Neural cell (in vitro differentiated cells): ENCODE measurements at regions not wholly inside any gene's neighbourhood (a gene's known extent, or its start where the extent isn't known, plus 50 kb on each side); places are given as distances from the start of the nearest gene placed in this dataset.

Experiments
- EP300 ChIP-seq: fragments of 450-650 bp; conservative IDR thresholded peaks from 2 replicates; pipeline ENCODE4 v1.6.1; 2014; ENCODE audit warnings: antibody characterized with exemption, mild to moderate bottlenecking, moderate library complexity; ENCODE audit not compliant: poor library complexity, severe bottlenecking
- EZH2 ChIP-seq: fragments of 200-600, 300-800 bp; shearing (Covaris generic), sonication (generic); IDR thresholded peaks from 2 replicates; pipeline ENCODE4 v1.6.1; 2014; ENCODE audit warnings: antibody characterized with exemption, low read length, borderline replicate concordance, mild to moderate bottlenecking; ENCODE audit not compliant: insufficient read depth, poor library complexity, severe bottlenecking
- MXI1 ChIP-seq: fragments of 450-650 bp; conservative IDR thresholded peaks from 2 replicates; pipeline ENCODE4 v1.6.1; 2014; ENCODE audit warnings: antibody characterized with exemption, mild to moderate bottlenecking; ENCODE audit not compliant: poor library complexity, severe bottlenecking
- POLR2AphosphoS5 ChIP-seq: IDR thresholded peaks from 2 replicates; pipeline ENCODE4 v1.6.1; 2012
- RAD21 ChIP-seq: fragments of 450-650 bp; conservative IDR thresholded peaks from 2 replicates; pipeline ENCODE4 v1.6.1; 2014; ENCODE audit warnings: antibody characterized with exemption, mild to moderate bottlenecking, moderate library complexity
- REST ChIP-seq: IDR thresholded peaks from 2 replicates; pipeline ENCODE4 v1.6.1; 2012; ENCODE audit warnings: borderline replicate concordance
- SMC3 ChIP-seq: fragments of 450-650 bp; conservative IDR thresholded peaks from 2 replicates; pipeline ENCODE4 v1.6.1; 2014; ENCODE audit warnings: antibody characterized with exemption, mild to moderate bottlenecking, moderate library complexity; ENCODE audit not compliant: poor library complexity
- TAF1 ChIP-seq: IDR thresholded peaks from 2 replicates; pipeline ENCODE4 v1.6.1; 2012; ENCODE audit warnings: low read depth
- TF ChIP-seq, protein P1 (sequence below): fragments of 450-650 bp; IDR thresholded peaks from 2 replicates; pipeline ENCODE4 v1.5.1; 2014; ENCODE audit warnings: antibody characterized with exemption, mild to moderate bottlenecking, moderate library complexity; ENCODE audit not compliant: poor library complexity, severe bottlenecking

DNA sequence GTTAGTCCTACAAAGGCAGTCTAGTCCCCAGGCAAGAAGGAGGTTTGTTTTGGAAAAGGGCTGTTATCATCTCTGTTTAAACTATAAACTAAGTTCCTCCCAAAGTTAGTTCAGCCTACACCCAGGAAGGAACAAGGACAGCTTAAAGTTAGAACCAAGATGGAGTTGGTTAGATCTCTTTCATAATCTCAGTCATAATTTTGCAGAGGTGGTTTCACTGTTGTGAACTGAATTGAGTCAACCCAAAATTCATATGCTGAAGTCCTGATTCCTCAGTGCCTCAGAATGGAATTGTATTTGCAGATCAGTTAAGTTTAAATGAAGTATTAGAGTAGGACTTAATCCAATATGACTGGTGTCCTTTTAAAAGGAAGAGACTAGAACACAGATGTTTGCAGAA, 101.0 kb upstream of the C3orf80 start:
- TF ChIP-seq, protein P1, sequence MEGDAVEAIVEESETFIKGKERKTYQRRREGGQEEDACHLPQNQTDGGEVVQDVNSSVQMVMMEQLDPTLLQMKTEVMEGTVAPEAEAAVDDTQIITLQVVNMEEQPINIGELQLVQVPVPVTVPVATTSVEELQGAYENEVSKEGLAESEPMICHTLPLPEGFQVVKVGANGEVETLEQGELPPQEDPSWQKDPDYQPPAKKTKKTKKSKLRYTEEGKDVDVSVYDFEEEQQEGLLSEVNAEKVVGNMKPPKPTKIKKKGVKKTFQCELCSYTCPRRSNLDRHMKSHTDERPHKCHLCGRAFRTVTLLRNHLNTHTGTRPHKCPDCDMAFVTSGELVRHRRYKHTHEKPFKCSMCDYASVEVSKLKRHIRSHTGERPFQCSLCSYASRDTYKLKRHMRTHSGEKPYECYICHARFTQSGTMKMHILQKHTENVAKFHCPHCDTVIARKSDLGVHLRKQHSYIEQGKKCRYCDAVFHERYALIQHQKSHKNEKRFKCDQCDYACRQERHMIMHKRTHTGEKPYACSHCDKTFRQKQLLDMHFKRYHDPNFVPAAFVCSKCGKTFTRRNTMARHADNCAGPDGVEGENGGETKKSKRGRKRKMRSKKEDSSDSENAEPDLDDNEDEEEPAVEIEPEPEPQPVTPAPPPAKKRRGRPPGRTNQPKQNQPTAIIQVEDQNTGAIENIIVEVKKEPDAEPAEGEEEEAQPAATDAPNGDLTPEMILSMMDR = no peak
- TF ChIP-seq TAF1 = no peak
- no peak for TF ChIP-seq MXI1
- TF ChIP-seq POLR2AphosphoS5 = no peak
- TF ChIP-seq EZH2 = no peak
- no peak for TF ChIP-seq EP300
- TF ChIP-seq SMC3 = no peak
- no peak for TF ChIP-seq RAD21
- no peak for TF ChIP-seq REST
